ENCODE measurements at regions not wholly inside any gene's neighbourhood (a gene's known extent, or its start where the extent isn't known, plus 50 kb on each side); places are given as distances from the start of the nearest gene placed in this dataset.

- Histone ChIP-seq H3K9ac (ENCODE audit: insufficient read depth, low read depth, low read length) (no peak overlapping the region), H3K4me3 (replicated peaks in 1 of 3; ENCODE audit: insufficient read depth in 1 of 3, low read depth in 2 of 3, low read length in 3 of 3) (no peak overlapping the region), H4K20me1 (ENCODE audit: insufficient read depth, low read length) (no peaks in the 10 kb centered on the region), H3K9me3 (ENCODE audit: low read length) (no peaks in the 10 kb centered on the region), H3K79me2 (ENCODE audit: insufficient read depth, low read length) (no peaks in the 10 kb centered on the region), H3K27me3 (ENCODE audit: control insufficient read depth in 1 of 2, insufficient read depth in 2 of 2, low read length in 2 of 2) (peaks cover 0 to 4% of the 10 kb centered on the region in 2 experiments; a peak in 2 of 5 replicates), H2AFZ (ENCODE audit: low read length) (no peak overlapping the region), H3K4me2 (ENCODE audit: low read depth, low read length) (no peak overlapping the region), H3K36me3 (replicated peaks in 1 of 2; ENCODE audit: control insufficient read depth in 1 of 2, insufficient read depth in 2 of 2, low read length in 2 of 2) (no peaks in the 10 kb centered on the region), H3K4me1 (ENCODE audit: insufficient read depth, low read length) (no peaks in the 10 kb centered on the region), H3K27ac (ENCODE audit: extremely low read length, insufficient read depth, low read length) (no peak overlapping the region)
- no peak for DNase-seq (ENCODE audit: low spot score)
- 0% methylated on average over 1 of the region's 1 CpG for WGBS (ENCODE audit: low lambda C conversion rate)
- no peak for TF ChIP-seq TP53 (CRISPR knock-in tag; conservative IDR thresholded peaks at IDR 0.05)
- no peak for TF ChIP-seq ZNF121 (CRISPR knock-in tag; IDR thresholded peaks at IDR 0.05)
- TF ChIP-seq ZNF530 (CRISPR knock-in tag; IDR thresholded peaks at IDR 0.05; ENCODE audit: low read depth), result no peak
- TF ChIP-seq KAT8 (CRISPR knock-in tag; IDR thresholded peaks at IDR 0.05), result no peak
- TF ChIP-seq AGO2 (optimal IDR thresholded peaks at IDR 0.05; ENCODE audit: low read depth, low read length), result no peak
- TF ChIP-seq ZNF878 (CRISPR knock-in tag; IDR thresholded peaks at IDR 0.05), result no peak
- TF ChIP-seq ZNF546 (CRISPR knock-in tag; conservative IDR thresholded peaks at IDR 0.05), result no peak
- TF ChIP-seq ZNF747 (CRISPR knock-in tag; IDR thresholded peaks at IDR 0.05; ENCODE audit: borderline replicate concordance), result no peak
- no peak for TF ChIP-seq SNAI1 (CRISPR knock-in tag; IDR thresholded peaks at IDR 0.05; ENCODE audit: borderline replicate concordance)
- TF ChIP-seq MEIS2 (CRISPR knock-in tag; IDR thresholded peaks at IDR 0.05), result no peak
- no TSS peak for BruUV-seq (replicated peaks)
- intact Hi-C loops (cut with micrococcal nuclease; ENCODE audit: unreplicated experiment) (no loop called here), in situ Hi-C loops (cut with HindIII; ENCODE audit: extremely low pct_ligation_motif_present, low pct_unique_long_range_greater_than_20kb) (no loop called here)
- FAIRE-seq, result no peak
- no peak for ATAC-seq
- POLR2A ChIA-PET, result no interaction called here
- CTCF ChIA-PET (ENCODE audit: low intra/inter-chr PET ratio, low total read pairs), result no interaction called here
These were observed 178.2 kb downstream of the TDRD15 start for GRCh38 chr2:21301871-21302455.

GRCh38 chr2:21303876-21304275 is 180.1 kb downstream of the TDRD15 start:
- H3K4me2 ChIP-seq (ENCODE audit: low read depth, low read length), result no peak overlapping the region
- intact Hi-C loops (cut with micrococcal nuclease; ENCODE audit: unreplicated experiment), result no loop called here
- H3K4me3 ChIP-seq (replicated peaks in 1 of 3; ENCODE audit: insufficient read depth in 1 of 3, low read depth in 2 of 3, low read length in 3 of 3), result no peak overlapping the region
- 4% methylated on average over 1 of the region's 1 CpG for WGBS (ENCODE audit: low lambda C conversion rate)
- in situ Hi-C loops (cut with HindIII; ENCODE audit: extremely low pct_ligation_motif_present, low pct_unique_long_range_greater_than_20kb), result no loop called here
- no TSS peak for BruUV-seq (replicated peaks)
- no peak for TF ChIP-seq ZNF674 (CRISPR knock-in tag; IDR thresholded peaks at IDR 0.05; ENCODE audit: low read depth)
- TF ChIP-seq MYC (CRISPR knock-in tag; IDR thresholded peaks at IDR 0.05; ENCODE audit: borderline replicate concordance), result no peak
- TF ChIP-seq, protein P1, sequence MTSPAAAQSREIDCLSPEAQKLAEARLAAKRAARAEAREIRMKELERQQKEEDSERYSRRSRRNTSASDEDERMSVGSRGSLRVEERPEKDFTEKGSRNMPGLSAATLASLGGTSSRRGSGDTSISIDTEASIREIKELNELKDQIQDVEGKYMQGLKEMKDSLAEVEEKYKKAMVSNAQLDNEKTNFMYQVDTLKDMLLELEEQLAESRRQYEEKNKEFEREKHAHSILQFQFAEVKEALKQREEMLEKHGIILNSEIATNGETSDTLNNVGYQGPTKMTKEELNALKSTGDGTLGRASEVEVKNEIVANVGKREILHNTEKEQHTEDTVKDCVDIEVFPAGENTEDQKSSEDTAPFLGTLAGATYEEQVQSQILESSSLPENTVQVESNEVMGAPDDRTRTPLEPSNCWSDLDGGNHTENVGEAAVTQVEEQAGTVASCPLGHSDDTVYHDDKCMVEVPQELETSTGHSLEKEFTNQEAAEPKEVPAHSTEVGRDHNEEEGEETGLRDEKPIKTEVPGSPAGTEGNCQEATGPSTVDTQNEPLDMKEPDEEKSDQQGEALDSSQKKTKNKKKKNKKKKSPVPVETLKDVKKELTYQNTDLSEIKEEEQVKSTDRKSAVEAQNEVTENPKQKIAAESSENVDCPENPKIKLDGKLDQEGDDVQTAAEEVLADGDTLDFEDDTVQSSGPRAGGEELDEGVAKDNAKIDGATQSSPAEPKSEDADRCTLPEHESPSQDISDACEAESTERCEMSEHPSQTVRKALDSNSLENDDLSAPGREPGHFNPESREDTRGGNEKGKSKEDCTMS (CRISPR knock-in tag; conservative IDR thresholded peaks at IDR 0.05), result no peak
- CTCF ChIA-PET (ENCODE audit: low intra/inter-chr PET ratio, low total read pairs), result no interaction called here
- FAIRE-seq (no peak), DNase-seq (ENCODE audit: low spot score) (no peak), ATAC-seq (no peak)
- H3K36me3 ChIP-seq (replicated peaks in 1 of 2; ENCODE audit: control insufficient read depth in 1 of 2, insufficient read depth in 2 of 2, low read length in 2 of 2), result no peaks in the 10 kb centered on the region
- H3K9ac ChIP-seq (ENCODE audit: insufficient read depth, low read depth, low read length), result no peak overlapping the region
- H2AFZ ChIP-seq (ENCODE audit: low read length), result no peak overlapping the region
- no peaks in the 10 kb centered on the region for H4K20me1 ChIP-seq (ENCODE audit: insufficient read depth, low read length)
- H3K4me1 ChIP-seq (ENCODE audit: insufficient read depth, low read length), result no peaks in the 10 kb centered on the region
- H3K27ac ChIP-seq (ENCODE audit: extremely low read length, insufficient read depth, low read length), result no peak overlapping the region
- POLR2A ChIA-PET, result no interaction called here
- peaks cover 0 to 4% of the 10 kb centered on the region in 2 experiments; a peak in 2 of 5 replicates for H3K27me3 ChIP-seq (ENCODE audit: control insufficient read depth in 1 of 2, insufficient read depth in 2 of 2, low read length in 2 of 2)
- H3K9me3 ChIP-seq (ENCODE audit: low read length), result no peaks in the 10 kb centered on the region
- H3K79me2 ChIP-seq (ENCODE audit: insufficient read depth, low read length), result no peaks in the 10 kb centered on the region

All from HepG2 (cell line).